Adrenal gland (tissue), 9 donors: ENCODE measurements at regions not wholly inside any gene's neighbourhood (a gene's known extent, or its start where the extent isn't known, plus 50 kb on each side); places are given as distances from the start of the nearest gene placed in this dataset.

Source experiments
- DNase-seq, 7 donors: peaks; one replicate each; pipeline ENCODE4 v3.0.0-alpha.2; 2019 to 2020
- H3K27ac ChIP-seq, 5 donors: fragments of 200-600 bp; sonication (generic) in 4 of 5; 1 replicate in 3 of 5; 2 replicates in 2 of 5; pipeline versions ENCODE4 v1.5.1 to v1.8.0; 2016 to 2020; ENCODE audit warnings: mild to moderate bottlenecking in 1 of 5
- H3K27me3 ChIP-seq: fragments of 200-600 bp; 2 replicates; pipeline ENCODE4 v1.8.0; 2021
- H3K36me3 ChIP-seq, 2 donors: fragments of 200-600 bp; replicated peaks in 1 of 2; 1 replicate in 1 of 2; 2 replicates in 1 of 2; pipeline versions ENCODE4 v1.5.1 to v1.8.0; 2018 to 2022
- H3K4me1 ChIP-seq, 2 donors: fragments of 200-600 bp; replicated peaks in 1 of 2; 1 replicate in 1 of 2; 2 replicates in 1 of 2; pipeline versions ENCODE4 v1.5.1 to v1.8.0; 2018 to 2021
- H3K4me3 ChIP-seq, 4 donors: fragments of 200-600 bp; sonication (generic) in 3 of 4; one replicate each; pipeline ENCODE4 v1.5.1; 2016 to 2018
- H3K9me3 ChIP-seq, 3 donors: fragments of 200-600 bp; sonication (generic) in 1 of 3; replicated peaks in 1 of 3; 1 replicate in 2 of 3; 2 replicates in 1 of 3; pipeline versions ENCODE4 v1.5.1 to v1.8.0; 2016 to 2021
- CTCF ChIP-seq, 6 experiments: fragments of 450-650 bp in 4 of 6; fragments of 200-600 bp in 2 of 6; sonication (generic) in 1 of 6; IDR thresholded peaks; 1 replicate in 5 of 6; 2 replicates in 1 of 6; pipeline versions ENCODE4 v1.5.1 to v1.8.0; 2016 to 2021; ENCODE audit warnings: antibody characterized with exemption in 6 of 6, mild to moderate bottlenecking in 2 of 6, moderate library complexity in 1 of 6
- POLR2A ChIP-seq, 2 donors: fragments of 450-650 bp; IDR thresholded peaks; one replicate each; pipeline ENCODE4 v1.6.1; 2017; ENCODE audit warnings: antibody characterized with exemption in 2 of 2, mild to moderate bottlenecking in 2 of 2, moderate library complexity in 1 of 2
- WGBS, 4 donors: extraction: QIAGEN DNeasy Blood & Tissue Kit in 2 of 4; methylation state at CpG; one replicate each; pipeline versions ENCODE4 v1.1.5 to v1.1.7; 2013 to 2017; 5-methylcytosine and 5-hydroxymethylcytosine counted together
- intact Hi-C, 2 donors: fragments of 100-400 bp; cut with DNase I; formaldehyde crosslinking; loops; one replicate each; pipeline versions ENCODE4 v1.14.1 to v1.15.0; 2022 to 2023
- donor health status: healthy with polysubstance abuse.
- donor health status: Bipolar disorder and iron deficiency.
- donor health status: DM: yes; HTN: yes; CAD: no.
- donor health status: DM: no; HTN: no; CAD: no.
- donor health status: DM: no; HTN: no; CAD: no.

GRCh38 chr5:86523718-86524117 lies 94.0 kb upstream of the COX7C start:
- WGBS, 4 donors, result 44 to 55% (median 50%) methylated on average over 3 of the region's 3 CpGs
- no peaks in the 10 kb centered on the region for H3K4me1 ChIP-seq
- H3K27ac ChIP-seq, result no peak overlapping the region
- H3K9me3 ChIP-seq, result no peaks in the 10 kb centered on the region
- no peaks in the 10 kb centered on the region for H3K27me3 ChIP-seq
- no peak overlapping the region for H3K4me3 ChIP-seq
- no peaks in the 10 kb centered on the region for H3K36me3 ChIP-seq
- DNase-seq, result no peak
- intact Hi-C loops, result no loop called here
- TF ChIP-seq CTCF (IDR thresholded peaks at IDR 0.05) (no peak), POLR2A (IDR thresholded peaks at IDR 0.05) (no peak)

- intact Hi-C loops, result no loop called here
- Histone ChIP-seq H3K4me1 (no peaks in the 10 kb centered on the region), H3K9me3 (no peaks in the 10 kb centered on the region), H3K4me3 (no peak overlapping the region), H3K27ac (no peak overlapping the region), H3K36me3 (no peaks in the 10 kb centered on the region), H3K27me3 (no peaks in the 10 kb centered on the region)
- TF ChIP-seq CTCF (IDR thresholded peaks at IDR 0.05) (no peak), POLR2A (IDR thresholded peaks at IDR 0.05) (no peak)
- WGBS, 4 donors, result 53 to 72% (median 69%) methylated on average over 2 of the region's 2 CpGs
- DNase-seq, result no peak
Measured at GRCh38 chr5:86525622-86526021, 92.1 kb upstream of the COX7C start.

GRCh38 chr5:86526811-86527348 lies 90.9 kb upstream of the COX7C start:
- Histone ChIP-seq H3K27ac (no peak overlapping the region), H3K27me3 (no peaks in the 10 kb centered on the region), H3K9me3 (no peaks in the 10 kb centered on the region), H3K4me1 (no peaks in the 10 kb centered on the region), H3K4me3 (no peak overlapping the region), H3K36me3 (no peaks in the 10 kb centered on the region)
- intact Hi-C loops, result no loop called here
- no peak for TF ChIP-seq POLR2A (IDR thresholded peaks at IDR 0.05)
- TF ChIP-seq CTCF (IDR thresholded peaks at IDR 0.05), result no peak
- WGBS, 4 donors, result 45 to 61% (median 54%) methylated on average over 3 of the region's 3 CpGs
- DNase-seq, result no peak

- intact Hi-C loops, result no loop called here
- no peaks in the 10 kb centered on the region for H3K36me3 ChIP-seq
- no peak for TF ChIP-seq CTCF (IDR thresholded peaks at IDR 0.05)
- TF ChIP-seq POLR2A (IDR thresholded peaks at IDR 0.05), result no peak
- no peaks in the 10 kb centered on the region for H3K27me3 ChIP-seq
- WGBS, 4 donors, result 62 to 75% (median 67%) methylated on average over 2 of the region's 2 CpGs
- H3K4me1 ChIP-seq, result no peaks in the 10 kb centered on the region
- no peak overlapping the region for H3K4me3 ChIP-seq
- no peak for DNase-seq
- H3K27ac ChIP-seq, result no peak overlapping the region
- H3K9me3 ChIP-seq, result no peaks in the 10 kb centered on the region
Measured at GRCh38 chr5:86532429-86532828, 85.3 kb upstream of the COX7C start.
